H1 (cell line): ENCODE measurements at regions not wholly inside any gene's neighbourhood (a gene's known extent, or its start where the extent isn't known, plus 50 kb on each side); places are given as distances from the start of the nearest gene placed in this dataset.

Experiments used
- CTCF ChIA-PET: fragments of 300-600 bp; sonication (Branson Sonifier 250); formaldehyde crosslinking; loops from one replicate; lab custom pipeline; 2021; ENCODE audit not compliant: partially characterized antibody; lab: Charles Lee
- POLR2A ChIA-PET: fragments of 300-600 bp; sonication (Branson Sonifier 250); formaldehyde crosslinking; loops from one replicate; lab custom pipeline; 2021; ENCODE audit warnings: inconsistent platforms; ENCODE audit not compliant: partially characterized antibody; lab: Charles Lee
- DNase-seq, 2 experiments: peaks; one replicate each; pipeline versions ENCODE4 v3.0.0 to v3.0.0-alpha.2; 2010 to 2022; ENCODE audit warnings: low spot score in 2 of 2, low read depth in 1 of 2, mixed read lengths in 1 of 2
- FAIRE-seq: peaks from 2 replicates; lab custom pipeline; 2011; peaks lifted over from hg19 to GRCh38; lab: Jason Lieb, UNC
- H2AFZ ChIP-seq: 2 replicates; pipeline ENCODE4 v1.8.1; 2012; ENCODE audit warnings: low read length, inconsistent platforms
- H2AK5ac ChIP-seq: 2 replicates; pipeline ENCODE4 v1.6.1; 2013; ENCODE audit warnings: low read depth, low read length
- H2BK120ac ChIP-seq: replicated peaks from 2 replicates; pipeline ENCODE3; 2013; ENCODE audit warnings: low read depth, low read length, inconsistent platforms
- H2BK12ac ChIP-seq: 2 replicates; pipeline ENCODE4 v1.6.1; 2013; ENCODE audit warnings: low read depth, low read length
- H2BK15ac ChIP-seq: 2 replicates; pipeline ENCODE4 v1.6.1; 2013; ENCODE audit warnings: low read length
- H2BK20ac ChIP-seq: 2 replicates; pipeline ENCODE4 v1.6.1; 2013; ENCODE audit warnings: low read length
- H2BK5ac ChIP-seq: 2 replicates; pipeline ENCODE4 v1.6.1; 2013; ENCODE audit warnings: low read depth, low read length
- H3K14ac ChIP-seq: 2 replicates; pipeline ENCODE4 v1.6.1; 2013; ENCODE audit warnings: inconsistent platforms; ENCODE audit not compliant: insufficient read length
- H3K18ac ChIP-seq: 2 replicates; pipeline ENCODE4 v1.6.1; 2013; ENCODE audit warnings: low read length; ENCODE audit errors: extremely low read depth
- H3K23ac ChIP-seq: 2 replicates; pipeline ENCODE4 v1.6.1; 2013; ENCODE audit warnings: inconsistent platforms; ENCODE audit not compliant: insufficient read length
- H3K23me2 ChIP-seq: 2 replicates; pipeline ENCODE4 v1.6.1; 2013; ENCODE audit warnings: low read depth, low read length
- H3K27ac ChIP-seq: 2 replicates; pipeline ENCODE4 v1.6.1; 2011; ENCODE audit warnings: low read depth, low read length, inconsistent platforms
- H3K27me3 ChIP-seq, 4 experiments: replicated peaks in 1 of 4; 1 replicate in 1 of 4; 2 replicates in 3 of 4; pipeline versions ENCODE4 v1.6.1 to v1.8.1; 2011 to 2013; ENCODE audit warnings: low read length in 3 of 4, mild to moderate bottlenecking in 3 of 4, inconsistent platforms in 2 of 4, mixed read lengths in 2 of 4, moderate library complexity in 1 of 4; ENCODE audit not compliant: control insufficient read depth in 3 of 4, insufficient read depth in 3 of 4; ENCODE audit errors: extremely low read depth in 1 of 4
- H3K36me3 ChIP-seq, 4 experiments: 2 replicates each; pipeline versions ENCODE4 v1.6.1 to v1.8.1; 2011 to 2013; ENCODE audit warnings: mild to moderate bottlenecking in 4 of 4, low read length in 3 of 4, moderate library complexity in 2 of 4, control low read depth in 1 of 4, inconsistent platforms in 1 of 4; ENCODE audit not compliant: insufficient read depth in 4 of 4, control insufficient read depth in 2 of 4
- H3K4ac ChIP-seq: replicated peaks from 2 replicates; pipeline ENCODE3; 2013; ENCODE audit warnings: low read length, low read depth, mixed read lengths, inconsistent platforms; ENCODE audit not compliant: insufficient read length
- H3K4me1 ChIP-seq, 4 experiments: replicated peaks in 1 of 4; 1 replicate in 1 of 4; 2 replicates in 3 of 4; pipeline versions ENCODE4 v1.6.1 to v1.8.1; 2011 to 2013; ENCODE audit warnings: low read length in 3 of 4, inconsistent platforms in 2 of 4, mixed read lengths in 1 of 4; ENCODE audit not compliant: insufficient read depth in 4 of 4, control insufficient read depth in 3 of 4
- H3K4me2 ChIP-seq, 2 experiments: 2 replicates each; pipeline versions ENCODE4 v1.6.1 to v1.8.1; 2011 to 2013; ENCODE audit warnings: low read depth in 2 of 2, low read length in 2 of 2, control low read depth in 1 of 2, inconsistent platforms in 1 of 2, mild to moderate bottlenecking in 1 of 2; ENCODE audit not compliant: insufficient read depth in 1 of 2
- H3K4me3 ChIP-seq, 4 experiments: fragments of 200-600, 300-600 bp in 1 of 4; sonication (generic), shearing (Covaris generic), sonication (Bioruptor Twin) in 1 of 4; 2 replicates each; pipeline versions ENCODE4 v1.5.1 to v1.8.1; 2011 to 2016; ENCODE audit warnings: low read length in 4 of 4, low read depth in 3 of 4, control low read depth in 2 of 4, inconsistent platforms in 2 of 4, mild to moderate bottlenecking in 2 of 4, mixed read lengths in 1 of 4, moderate library complexity in 1 of 4; ENCODE audit not compliant: insufficient read depth in 2 of 4; ENCODE audit errors: extremely low read depth in 1 of 4
- H3K56ac ChIP-seq: replicated peaks from 2 replicates; pipeline ENCODE3; 2013; ENCODE audit warnings: low read depth, mild to moderate bottlenecking, mixed read lengths, low read length, inconsistent platforms; ENCODE audit not compliant: insufficient read length
- H3K79me1 ChIP-seq: 2 replicates; pipeline ENCODE4 v1.6.1; 2013; ENCODE audit warnings: low read depth, low read length, control low read depth
- H3K79me2 ChIP-seq, 2 experiments: 2 replicates each; pipeline versions ENCODE4 v1.6.1 to v1.8.1; 2012 to 2013; ENCODE audit warnings: low read length in 2 of 2, mild to moderate bottlenecking in 2 of 2, inconsistent platforms in 1 of 2; ENCODE audit not compliant: insufficient read depth in 2 of 2, control insufficient read depth in 1 of 2
- H3K9ac ChIP-seq, 4 experiments: replicated peaks in 1 of 4; 1 replicate in 1 of 4; 2 replicates in 3 of 4; pipeline versions ENCODE4 v1.6.1 to v1.8.1; 2011 to 2013; ENCODE audit warnings: low read depth in 3 of 4, low read length in 3 of 4, control low read depth in 2 of 4, mild to moderate bottlenecking in 2 of 4, moderate library complexity in 2 of 4, inconsistent platforms in 1 of 4; ENCODE audit errors: extremely low read depth in 1 of 4
- H3K9me3 ChIP-seq, 2 experiments: 2 replicates each; pipeline versions ENCODE4 v1.6.1 to v1.8.1; 2012 to 2013; ENCODE audit warnings: mild to moderate bottlenecking in 2 of 2, moderate library complexity in 2 of 2, control low read depth in 1 of 2, inconsistent platforms in 1 of 2, low read depth in 1 of 2, low read length in 1 of 2, mixed read lengths in 1 of 2; ENCODE audit not compliant: insufficient read depth in 2 of 2
- H4K20me1 ChIP-seq, 2 experiments: replicated peaks in 1 of 2; 2 replicates each; pipeline versions ENCODE3 to v1.8.1; 2011 to 2013; ENCODE audit warnings: inconsistent platforms in 2 of 2, low read length in 2 of 2, mild to moderate bottlenecking in 1 of 2; ENCODE audit not compliant: insufficient read depth in 2 of 2, control insufficient read depth in 1 of 2
- H4K5ac ChIP-seq: 2 replicates; pipeline ENCODE4 v1.6.1; 2013; ENCODE audit warnings: low read length, low read depth, mixed read lengths, inconsistent platforms; ENCODE audit not compliant: insufficient read length
- H4K8ac ChIP-seq: 2 replicates; pipeline ENCODE4 v1.8.0; 2013; ENCODE audit warnings: mild to moderate bottlenecking, moderate library complexity, low read length, inconsistent platforms; ENCODE audit not compliant: insufficient read depth; ENCODE audit errors: extremely low read depth
- H4K91ac ChIP-seq: replicated peaks from 2 replicates; pipeline ENCODE3; 2013; ENCODE audit warnings: low read length, mixed read lengths, inconsistent platforms; ENCODE audit not compliant: insufficient read length
- BCL11A ChIP-seq, 2 experiments: IDR thresholded peaks; one replicate each; pipeline ENCODE4 v1.6.1; 2011; ENCODE audit warnings: low read depth in 2 of 2, low read length in 2 of 2, mild to moderate bottlenecking in 2 of 2
- CHD2 ChIP-seq: IDR thresholded peaks from 2 replicates; pipeline ENCODE4 v1.6.1; 2012; ENCODE audit warnings: low read length, improper control_type of control experiment
- EP300 ChIP-seq, 2 experiments: IDR thresholded peaks; 1 replicate in 1 of 2; 2 replicates in 1 of 2; pipeline ENCODE4 v1.6.1; 2011 to 2012; ENCODE audit warnings: low read depth in 2 of 2, low read length in 2 of 2, mild to moderate bottlenecking in 2 of 2, borderline replicate concordance in 1 of 2, inconsistent platforms in 1 of 2, moderate library complexity in 1 of 2
- FOSL1 ChIP-seq: IDR thresholded peaks from 2 replicates; pipeline ENCODE4 v1.6.1; 2011; ENCODE audit warnings: mild to moderate bottlenecking, low read depth, low read length, moderate library complexity; ENCODE audit not compliant: insufficient read depth
- MAFK ChIP-seq: IDR thresholded peaks from 2 replicates; pipeline ENCODE4 v1.6.1; 2012; ENCODE audit warnings: low read depth, mild to moderate bottlenecking, improper control_type of control experiment, low read length
- NANOG ChIP-seq: IDR thresholded peaks from 2 replicates; pipeline ENCODE4 v1.6.1; 2011; ENCODE audit warnings: low read length, low read depth, mild to moderate bottlenecking, inconsistent platforms; ENCODE audit not compliant: insufficient read depth, poor library complexity, severe bottlenecking
- POLR2AphosphoS5 ChIP-seq: IDR thresholded peaks from 2 replicates; pipeline ENCODE4 v1.6.1; 2011; ENCODE audit warnings: low read depth, low read length
- POU5F1 ChIP-seq: IDR thresholded peaks from 2 replicates; pipeline ENCODE4 v1.6.1; 2011; ENCODE audit warnings: low read depth, mild to moderate bottlenecking, low read length, moderate library complexity
- RBBP5 ChIP-seq: IDR thresholded peaks from 2 replicates; pipeline ENCODE4 v1.7.1; 2012; ENCODE audit warnings: low read depth, mild to moderate bottlenecking, inconsistent platforms, low read length, moderate library complexity, borderline replicate concordance
- RXRA ChIP-seq: IDR thresholded peaks from 2 replicates; pipeline ENCODE4 v1.6.1; 2011; ENCODE audit warnings: low read depth, mild to moderate bottlenecking, low read length, moderate library complexity; ENCODE audit not compliant: insufficient read depth
- SP4 ChIP-seq: IDR thresholded peaks from 2 replicates; pipeline ENCODE4 v1.6.1; 2012; ENCODE audit warnings: low read length, inconsistent platforms
- TBP ChIP-seq: IDR thresholded peaks from 2 replicates; pipeline ENCODE4 v1.6.1; 2011; ENCODE audit warnings: low read depth, low read length, improper control_type of control experiment
- YY1 ChIP-seq: IDR thresholded peaks from 2 replicates; pipeline ENCODE4 v1.6.1; 2011; ENCODE audit warnings: low read depth, mild to moderate bottlenecking, low read length
- WGBS, 2 experiments: shearing (Covaris generic) in 1 of 2; methylation state at CpG; one replicate each; pipeline versions ENCODE4 v1.1.6 to v1.1.7; 2013 to 2015; ENCODE audit warnings: low lambda C conversion rate in 2 of 2, mixed read lengths in 2 of 2, inconsistent platforms in 1 of 2, low coverage in 1 of 2, missing lambda C conversion rate in 1 of 2; ENCODE audit not compliant: insufficient replicate concordance in 2 of 2, insufficient coverage in 1 of 2, insufficient read length in 1 of 2; ENCODE audit errors: extremely low coverage in 1 of 2, missing lambda C conversion rate in 1 of 2; 5-methylcytosine and 5-hydroxymethylcytosine counted together

- no peak for FAIRE-seq
Measured at GRCh38 chr21:18529254-18529653, 125.7 kb upstream of the TMPRSS15 start.

More at GRCh38 chr21:18529254-18529653, 125.7 kb upstream of the TMPRSS15 start:
- H3K79me1 ChIP-seq, result no peaks in the 10 kb centered on the region
- CTCF ChIA-PET, result interaction anchor here (0.7 kb wide), 2 partner anchors 724 to 1511 kb away, joined by 3 read pairs; no protein-coding TSS in a partner anchor
- no peak overlapping the region for H3K27ac ChIP-seq
- no peak overlapping the region for H3K9ac ChIP-seq
- H3K4me2 ChIP-seq, result no peak overlapping the region
- no peak overlapping the region for H4K8ac ChIP-seq
- no peak overlapping the region for H3K23ac ChIP-seq
- no peaks in the 10 kb centered on the region for H3K79me2 ChIP-seq
- no peak overlapping the region for H2BK20ac ChIP-seq
- DNase-seq, result no peak
- H3K9me3 ChIP-seq, result no peaks in the 10 kb centered on the region
- H3K27me3 ChIP-seq, result no peaks in the 10 kb centered on the region
- H2BK12ac ChIP-seq, result no peak overlapping the region
- H3K14ac ChIP-seq, result no peak overlapping the region
- POLR2A ChIA-PET, result no interaction called here
- no peak overlapping the region for H4K5ac ChIP-seq
- WGBS, 2 experiments, result 100% methylated on average over 1 of the region's 1 CpG; no CpG with 5 or more reads in 1 of the 2 experiments
- H2BK5ac ChIP-seq, result no peak overlapping the region
- no peak overlapping the region for H4K91ac ChIP-seq
- H3K36me3 ChIP-seq, result no peaks in the 10 kb centered on the region
- H2AK5ac ChIP-seq, result no peak overlapping the region
- no peak overlapping the region for H2AFZ ChIP-seq
- H3K4me3 ChIP-seq, result no peak overlapping the region
- H4K20me1 ChIP-seq, result no peaks in the 10 kb centered on the region
- no peak overlapping the region for H2BK120ac ChIP-seq
- H2BK15ac ChIP-seq, result no peak overlapping the region
- no peak overlapping the region for H3K56ac ChIP-seq
- no peaks in the 10 kb centered on the region; the same call in 1 of the 2 replicates for H3K23me2 ChIP-seq
- H3K4ac ChIP-seq, result no peak overlapping the region
- TF ChIP-seq EP300 (IDR thresholded peaks at IDR 0.05; ENCODE audit: borderline replicate concordance in 1 of 2, low read depth in 2 of 2, low read length in 2 of 2), result no peak
- no peak for TF ChIP-seq YY1
- TF ChIP-seq RXRA, result no peak
- no peak for TF ChIP-seq FOSL1
- TF ChIP-seq RBBP5, result no peak
- no peak for TF ChIP-seq SP4
- no peak for TF ChIP-seq BCL11A (IDR thresholded peaks at IDR 0.05; ENCODE audit: low read depth in 2 of 2, low read length in 2 of 2)
- TF ChIP-seq NANOG, result no peak
- no peak for TF ChIP-seq TBP
- TF ChIP-seq MAFK, result no peak
- TF ChIP-seq POU5F1, result no peak
- TF ChIP-seq POLR2AphosphoS5, result no peak
- TF ChIP-seq CHD2, result no peak
- peaks cover 0 to 2% (median 0%) of the 10 kb centered on the region in 4 experiments; a peak in 1 of 7 replicates for H3K4me1 ChIP-seq
- H3K18ac ChIP-seq, result no peak overlapping the region
